DOHH2 (cell line): ENCODE measurements at regions not wholly inside any gene's neighbourhood (a gene's known extent, or its start where the extent isn't known, plus 50 kb on each side); places are given as distances from the start of the nearest gene placed in this dataset.

Experiments used
- H3F3A ChIP-seq: fragments of 200-600 bp; sonication (generic), shearing (Covaris generic); 2 replicates; pipeline ENCODE4 v1.6.0; 2016; ENCODE audit warnings: antibody characterized with exemption, mild to moderate bottlenecking; ENCODE audit not compliant: control insufficient read depth, insufficient read depth
- H3K27ac ChIP-seq: fragments of 200-600 bp; sonication (generic); 2 replicates; pipeline ENCODE4 v1.5.1; 2014; ENCODE audit warnings: low read depth, mild to moderate bottlenecking, low read length, moderate library complexity
- H3K27me3 ChIP-seq: fragments of 200-600 bp; sonication (generic); 2 replicates; pipeline ENCODE4 v1.6.1; 2014; ENCODE audit warnings: mild to moderate bottlenecking, low read length, mixed read lengths; ENCODE audit not compliant: control insufficient read depth
- H3K36me3 ChIP-seq: fragments of 200-600 bp; sonication (generic); 2 replicates; pipeline ENCODE4 v1.6.1; 2014; ENCODE audit warnings: mild to moderate bottlenecking, low read length, moderate library complexity, mixed read lengths; ENCODE audit not compliant: control insufficient read depth
- H3K4me1 ChIP-seq: fragments of 200-600 bp; sonication (generic); 2 replicates; pipeline ENCODE4 v1.6.1; 2014; ENCODE audit warnings: mild to moderate bottlenecking, low read length, mixed read lengths; ENCODE audit not compliant: control insufficient read depth
- H3K4me2 ChIP-seq: fragments of 200-600 bp; sonication (generic); 2 replicates; pipeline ENCODE4 v1.6.0; 2014; ENCODE audit warnings: mild to moderate bottlenecking, low read length, moderate library complexity
- H3K4me3 ChIP-seq: fragments of 200-600 bp; sonication (generic); 2 replicates; pipeline ENCODE4 v1.5.1; 2014; ENCODE audit warnings: mild to moderate bottlenecking, low read length, mixed read lengths
- H3K79me2 ChIP-seq: fragments of 200-600 bp; sonication (generic); 2 replicates; pipeline ENCODE4 v1.6.1; 2014; ENCODE audit warnings: mild to moderate bottlenecking, low read length, mixed read lengths; ENCODE audit not compliant: control insufficient read depth
- H3K9me2 ChIP-seq: fragments of 200-600 bp; sonication (generic); replicated peaks from 2 replicates; pipeline ENCODE4 v1.6.1; 2014; ENCODE audit warnings: mild to moderate bottlenecking, low read length, mixed read lengths; ENCODE audit not compliant: control insufficient read depth
- H3K9me3 ChIP-seq: fragments of 200-600 bp; sonication (generic); 2 replicates; pipeline ENCODE4 v1.6.1; 2014; ENCODE audit warnings: antibody characterized with exemption, low read length, mixed read lengths; ENCODE audit not compliant: control insufficient read depth, insufficient read depth
- H4K20me1 ChIP-seq: fragments of 200-600 bp; sonication (generic); 2 replicates; pipeline ENCODE4 v1.6.0; 2014; ENCODE audit warnings: low read depth, mild to moderate bottlenecking, antibody characterized with exemption, low read length, moderate library complexity; ENCODE audit not compliant: control insufficient read depth, insufficient read depth
- EZH2phosphoT487 ChIP-seq: fragments of 200-600 bp; sonication (generic); IDR thresholded peaks from 2 replicates; pipeline ENCODE4 v1.6.1; 2017; ENCODE audit warnings: borderline replicate concordance, mild to moderate bottlenecking, antibody characterized with exemption, low read length, moderate library complexity, mixed read lengths
- TF ChIP-seq, protein P1 (sequence below): fragments of 200-600 bp; sonication (generic); IDR thresholded peaks from one replicate; pipeline ENCODE4 v1.5.1; 2014; ENCODE audit warnings: antibody characterized with exemption, mild to moderate bottlenecking, low read depth, low read length; ENCODE audit not compliant: poor library complexity, severe bottlenecking

DNA sequence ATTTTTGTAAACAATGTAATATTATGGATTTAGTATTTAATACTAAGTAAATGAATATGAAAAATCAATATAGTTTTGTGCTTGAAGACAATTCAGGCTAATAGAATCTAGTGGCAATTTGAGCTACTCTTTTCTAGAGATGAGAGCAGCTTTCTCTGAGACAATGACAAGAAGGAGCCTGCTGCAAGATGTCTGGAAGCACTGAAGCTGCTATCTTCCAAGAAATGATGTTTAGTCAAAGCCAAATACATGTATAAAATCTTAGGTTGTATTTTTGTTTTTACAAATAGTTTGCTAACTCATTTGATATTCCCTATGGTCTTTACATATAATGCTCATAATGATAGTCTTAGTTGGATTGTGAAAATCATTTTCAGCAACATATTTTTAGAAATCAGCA, 103.9 kb upstream of the COL24A1 start:
- no peaks in the 10 kb centered on the region for H4K20me1 ChIP-seq
- no peak overlapping the region for H3K4me3 ChIP-seq
- peaks cover 12% of the 10 kb centered on the region for H3K4me1 ChIP-seq
- no peaks in the 10 kb centered on the region for H3K9me2 ChIP-seq
- TF ChIP-seq, protein P1, sequence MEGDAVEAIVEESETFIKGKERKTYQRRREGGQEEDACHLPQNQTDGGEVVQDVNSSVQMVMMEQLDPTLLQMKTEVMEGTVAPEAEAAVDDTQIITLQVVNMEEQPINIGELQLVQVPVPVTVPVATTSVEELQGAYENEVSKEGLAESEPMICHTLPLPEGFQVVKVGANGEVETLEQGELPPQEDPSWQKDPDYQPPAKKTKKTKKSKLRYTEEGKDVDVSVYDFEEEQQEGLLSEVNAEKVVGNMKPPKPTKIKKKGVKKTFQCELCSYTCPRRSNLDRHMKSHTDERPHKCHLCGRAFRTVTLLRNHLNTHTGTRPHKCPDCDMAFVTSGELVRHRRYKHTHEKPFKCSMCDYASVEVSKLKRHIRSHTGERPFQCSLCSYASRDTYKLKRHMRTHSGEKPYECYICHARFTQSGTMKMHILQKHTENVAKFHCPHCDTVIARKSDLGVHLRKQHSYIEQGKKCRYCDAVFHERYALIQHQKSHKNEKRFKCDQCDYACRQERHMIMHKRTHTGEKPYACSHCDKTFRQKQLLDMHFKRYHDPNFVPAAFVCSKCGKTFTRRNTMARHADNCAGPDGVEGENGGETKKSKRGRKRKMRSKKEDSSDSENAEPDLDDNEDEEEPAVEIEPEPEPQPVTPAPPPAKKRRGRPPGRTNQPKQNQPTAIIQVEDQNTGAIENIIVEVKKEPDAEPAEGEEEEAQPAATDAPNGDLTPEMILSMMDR: no peak
- TF ChIP-seq EZH2phosphoT487: no peak
- no peaks in the 10 kb centered on the region for H3K27me3 ChIP-seq
- H3K4me2 ChIP-seq: no peak overlapping the region
- no peaks in the 10 kb centered on the region for H3K36me3 ChIP-seq
- H3F3A ChIP-seq: no peaks in the 10 kb centered on the region
- no peaks in the 10 kb centered on the region for H3K9me3 ChIP-seq
- H3K79me2 ChIP-seq: no peaks in the 10 kb centered on the region
- H3K27ac ChIP-seq: no peak overlapping the region

DNA sequence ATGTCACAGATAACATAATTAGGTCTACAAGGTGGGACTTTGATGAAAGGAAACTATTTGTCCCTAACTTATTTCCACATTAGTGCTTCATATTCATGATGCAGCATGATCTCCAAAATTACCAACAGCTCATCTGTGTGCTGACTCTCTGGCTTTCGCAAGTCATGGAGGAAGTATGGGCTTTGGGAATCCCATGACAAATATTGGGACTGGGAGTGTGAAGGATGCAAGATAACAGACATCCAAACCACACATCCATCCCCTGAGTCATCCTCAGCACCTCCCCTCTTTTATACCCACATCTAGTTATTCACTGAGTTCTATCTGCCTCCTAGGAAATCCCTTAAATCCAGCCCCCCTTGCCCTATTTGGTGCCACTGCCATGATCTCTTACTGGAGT, 102.8 kb upstream of the COL24A1 start:
- Histone ChIP-seq H3K9me2 (no peaks in the 10 kb centered on the region), H3K4me1 (peaks cover 4% of the 10 kb centered on the region), H3K27me3 (no peaks in the 10 kb centered on the region), H3K27ac (no peak overlapping the region), H3K36me3 (no peaks in the 10 kb centered on the region), H3K4me3 (no peak overlapping the region), H4K20me1 (no peaks in the 10 kb centered on the region), H3K9me3 (no peaks in the 10 kb centered on the region), H3F3A (no peaks in the 10 kb centered on the region), H3K79me2 (no peaks in the 10 kb centered on the region), H3K4me2 (no peak overlapping the region)
- no peak for TF ChIP-seq EZH2phosphoT487
- TF ChIP-seq, protein P1: no peak

DNA sequence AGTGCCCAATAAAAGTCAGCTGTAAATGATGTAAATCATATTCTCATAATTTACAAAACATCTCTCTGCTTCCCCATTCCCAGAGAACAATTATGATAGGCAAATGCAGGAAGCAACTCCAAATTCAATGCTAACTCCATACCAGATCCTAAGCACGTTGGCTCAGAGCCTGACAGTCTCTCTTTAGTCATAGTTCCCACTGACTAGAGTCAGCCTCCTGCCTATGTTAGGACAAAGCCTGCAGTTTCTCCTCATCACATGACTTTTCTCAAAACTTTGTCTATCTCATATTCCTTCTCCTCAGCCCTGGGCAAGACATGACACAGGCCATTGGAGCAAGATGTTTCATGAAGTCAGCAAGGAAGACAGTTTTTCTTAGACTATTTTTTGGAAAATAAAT, 101.5 kb upstream of the COL24A1 start:
- no peaks in the 10 kb centered on the region for H3K9me2 ChIP-seq
- no peak for TF ChIP-seq EZH2phosphoT487
- TF ChIP-seq, protein P1: no peak
- H3K4me2 ChIP-seq: no peak overlapping the region
- H3F3A ChIP-seq: no peaks in the 10 kb centered on the region
- H3K27me3 ChIP-seq: no peaks in the 10 kb centered on the region
- no peaks in the 10 kb centered on the region for H3K79me2 ChIP-seq
- H3K4me3 ChIP-seq: no peak overlapping the region
- H3K9me3 ChIP-seq: no peaks in the 10 kb centered on the region
- no peaks in the 10 kb centered on the region for H3K4me1 ChIP-seq
- H4K20me1 ChIP-seq: no peaks in the 10 kb centered on the region
- no peaks in the 10 kb centered on the region for H3K36me3 ChIP-seq
- no peak overlapping the region for H3K27ac ChIP-seq
